Fibroblast of mammary gland (primary cell): ENCODE measurements at regions not wholly inside any gene's neighbourhood (a gene's known extent, or its start where the extent isn't known, plus 50 kb on each side); places are given as distances from the start of the nearest gene placed in this dataset.

ENCODE experiments used
- DNase-seq: peaks from one replicate; pipeline ENCODE4 v3.0.0-alpha.2; 2010; ENCODE audit warnings: low read depth
- H3K4me3 ChIP-seq: 2 replicates; pipeline ENCODE4 v1.5.1; 2011; ENCODE audit warnings: low read depth, mild to moderate bottlenecking, low read length, moderate library complexity; ENCODE audit not compliant: control insufficient read depth
- CTCF ChIP-seq: conservative IDR thresholded peaks from 2 replicates; pipeline ENCODE4 v1.5.1; 2011; ENCODE audit warnings: low read depth, low read length, inconsistent platforms; ENCODE audit not compliant: control insufficient read depth, insufficient read depth

GRCh38 chr12:46938071-46938678, 112.4 kb upstream of the SLC38A4 start:
- TF ChIP-seq CTCF, result no peak
- DNase-seq, result no peak
- no peak overlapping the region for H3K4me3 ChIP-seq

GRCh38 chr12:46941981-46942380, 116.2 kb upstream of the SLC38A4 start:
- no peak for DNase-seq
- TF ChIP-seq CTCF, result no peak
- H3K4me3 ChIP-seq, result no peak overlapping the region

- no peak overlapping the region for H3K4me3 ChIP-seq
- TF ChIP-seq CTCF, result no peak
- DNase-seq, result peak; percentile 27
These were observed 116.8 kb upstream of the SLC38A4 start for GRCh38 chr12:46942579-46942978.

- DNase-seq, result peak; percentile 81
These were observed 118.3 kb upstream of the SLC38A4 start for GRCh38 chr12:46944088-46944487.

GRCh38 chr12:46944771-46945170, 119.0 kb upstream of the SLC38A4 start:
- peak; percentile 12 for DNase-seq
- no peak for TF ChIP-seq CTCF
- H3K4me3 ChIP-seq, result no peak overlapping the region

More at GRCh38 chr12:46944088-46944487, 118.3 kb upstream of the SLC38A4 start:
- H3K4me3 ChIP-seq, result no peak overlapping the region
- peak; percentile 43 for TF ChIP-seq CTCF

GRCh38 chr12:46945591-46945990, 119.8 kb upstream of the SLC38A4 start:
- DNase-seq, result no peak
- no peak for TF ChIP-seq CTCF
- H3K4me3 ChIP-seq, result no peak overlapping the region

- H3K4me3 ChIP-seq, result no peak overlapping the region
- peak; percentile 74 for DNase-seq
- TF ChIP-seq CTCF, result no peak
These were observed 120.3 kb upstream of the SLC38A4 start for GRCh38 chr12:46946137-46946536.
